Neural cell (in vitro differentiated cells): ENCODE measurements at regions not wholly inside any gene's neighbourhood (a gene's known extent, or its start where the extent isn't known, plus 50 kb on each side); places are given as distances from the start of the nearest gene placed in this dataset.

Source experiments
- H2AFZ ChIP-seq: fragments of 200-600, 300-800 bp; sonication (generic), shearing (Covaris generic); 2 replicates; pipeline ENCODE4 v1.6.0; 2014; ENCODE audit warnings: low read depth, mild to moderate bottlenecking, antibody characterized with exemption, low read length, moderate library complexity
- H3F3A ChIP-seq: fragments of 200-600 bp; shearing (Covaris generic); 2 replicates; pipeline ENCODE4 v1.6.1; 2016; ENCODE audit warnings: mild to moderate bottlenecking, moderate library complexity, mixed read lengths, antibody characterized with exemption, low read length; ENCODE audit not compliant: insufficient read depth, poor library complexity, severe bottlenecking
- H3K27ac ChIP-seq: fragments of 200-600, 300-800 bp; sonication (generic), shearing (Covaris generic); 2 replicates; pipeline ENCODE4 v1.5.1; 2014; ENCODE audit warnings: mild to moderate bottlenecking, low read length, moderate library complexity
- H3K27me3 ChIP-seq: fragments of 300-800, 200-600 bp; sonication (generic), shearing (Covaris generic); 2 replicates; pipeline ENCODE4 v1.6.0; 2014; ENCODE audit warnings: mild to moderate bottlenecking, low read depth, low read length, moderate library complexity; ENCODE audit not compliant: insufficient read depth
- H3K36me3 ChIP-seq: fragments of 300-800, 200-600 bp; sonication (generic), shearing (Covaris generic); 2 replicates; pipeline ENCODE4 v1.5.1; 2014; ENCODE audit warnings: mild to moderate bottlenecking, antibody characterized with exemption, low read length, moderate library complexity; ENCODE audit not compliant: insufficient read depth
- H3K4me2 ChIP-seq: fragments of 300-800, 200-600 bp; sonication (generic), shearing (Covaris generic); 2 replicates; pipeline ENCODE4 v1.6.0; 2014; ENCODE audit warnings: mild to moderate bottlenecking, low read length
- H3K4me3 ChIP-seq: fragments of 300-800, 200-600 bp; sonication (generic), shearing (Covaris generic); 2 replicates; pipeline ENCODE4 v1.5.1; 2014; ENCODE audit warnings: mild to moderate bottlenecking, low read length, moderate library complexity
- H3K79me2 ChIP-seq: fragments of 200-600 bp; shearing (Covaris generic); replicated peaks from 2 replicates; pipeline ENCODE4 v1.6.0; 2014; ENCODE audit warnings: mild to moderate bottlenecking, low read length, moderate library complexity; ENCODE audit not compliant: insufficient read depth
- H3K9ac ChIP-seq: fragments of 300-800, 200-600 bp; sonication (generic), shearing (Covaris generic); 2 replicates; pipeline ENCODE4 v1.6.1; 2016; ENCODE audit warnings: mild to moderate bottlenecking, low read length, mixed read lengths
- H3K9me2 ChIP-seq: fragments of 200-600 bp; shearing (Covaris generic); 2 replicates; pipeline ENCODE4 v1.6.1; 2016; ENCODE audit warnings: mild to moderate bottlenecking, low read length, mixed read lengths; ENCODE audit not compliant: insufficient read depth
- H3K9me3 ChIP-seq: fragments of 200-600, 300-800 bp; sonication (generic), shearing (Covaris generic); 2 replicates; pipeline ENCODE4 v1.6.1; 2016; ENCODE audit warnings: mild to moderate bottlenecking, mixed run types, low read length, moderate library complexity, mixed read lengths
- H4K20me1 ChIP-seq: fragments of 200-600 bp; shearing (Covaris generic); 2 replicates; pipeline ENCODE4 v1.6.1; 2016; ENCODE audit warnings: mild to moderate bottlenecking, mixed run types; ENCODE audit not compliant: insufficient read depth
- EP300 ChIP-seq: fragments of 450-650 bp; conservative IDR thresholded peaks from 2 replicates; pipeline ENCODE4 v1.6.1; 2014; ENCODE audit warnings: antibody characterized with exemption, mild to moderate bottlenecking, moderate library complexity; ENCODE audit not compliant: poor library complexity, severe bottlenecking
- EZH2 ChIP-seq: fragments of 200-600, 300-800 bp; shearing (Covaris generic), sonication (generic); IDR thresholded peaks from 2 replicates; pipeline ENCODE4 v1.6.1; 2014; ENCODE audit warnings: antibody characterized with exemption, low read length, borderline replicate concordance, mild to moderate bottlenecking; ENCODE audit not compliant: insufficient read depth, poor library complexity, severe bottlenecking
- MXI1 ChIP-seq: fragments of 450-650 bp; conservative IDR thresholded peaks from 2 replicates; pipeline ENCODE4 v1.6.1; 2014; ENCODE audit warnings: antibody characterized with exemption, mild to moderate bottlenecking; ENCODE audit not compliant: poor library complexity, severe bottlenecking
- POLR2AphosphoS5 ChIP-seq: IDR thresholded peaks from 2 replicates; pipeline ENCODE4 v1.6.1; 2012
- RAD21 ChIP-seq: fragments of 450-650 bp; conservative IDR thresholded peaks from 2 replicates; pipeline ENCODE4 v1.6.1; 2014; ENCODE audit warnings: antibody characterized with exemption, mild to moderate bottlenecking, moderate library complexity
- SMC3 ChIP-seq: fragments of 450-650 bp; conservative IDR thresholded peaks from 2 replicates; pipeline ENCODE4 v1.6.1; 2014; ENCODE audit warnings: antibody characterized with exemption, mild to moderate bottlenecking, moderate library complexity; ENCODE audit not compliant: poor library complexity
- TAF1 ChIP-seq: IDR thresholded peaks from 2 replicates; pipeline ENCODE4 v1.6.1; 2012; ENCODE audit warnings: low read depth
- TF ChIP-seq, protein P1 (sequence below): IDR thresholded peaks from 2 replicates; pipeline ENCODE4 v1.6.1; 2012; ENCODE audit warnings: borderline replicate concordance
- TF ChIP-seq, protein P2 (sequence below): fragments of 450-650 bp; IDR thresholded peaks from 2 replicates; pipeline ENCODE4 v1.5.1; 2014; ENCODE audit warnings: antibody characterized with exemption, mild to moderate bottlenecking, moderate library complexity; ENCODE audit not compliant: poor library complexity, severe bottlenecking

DNA sequence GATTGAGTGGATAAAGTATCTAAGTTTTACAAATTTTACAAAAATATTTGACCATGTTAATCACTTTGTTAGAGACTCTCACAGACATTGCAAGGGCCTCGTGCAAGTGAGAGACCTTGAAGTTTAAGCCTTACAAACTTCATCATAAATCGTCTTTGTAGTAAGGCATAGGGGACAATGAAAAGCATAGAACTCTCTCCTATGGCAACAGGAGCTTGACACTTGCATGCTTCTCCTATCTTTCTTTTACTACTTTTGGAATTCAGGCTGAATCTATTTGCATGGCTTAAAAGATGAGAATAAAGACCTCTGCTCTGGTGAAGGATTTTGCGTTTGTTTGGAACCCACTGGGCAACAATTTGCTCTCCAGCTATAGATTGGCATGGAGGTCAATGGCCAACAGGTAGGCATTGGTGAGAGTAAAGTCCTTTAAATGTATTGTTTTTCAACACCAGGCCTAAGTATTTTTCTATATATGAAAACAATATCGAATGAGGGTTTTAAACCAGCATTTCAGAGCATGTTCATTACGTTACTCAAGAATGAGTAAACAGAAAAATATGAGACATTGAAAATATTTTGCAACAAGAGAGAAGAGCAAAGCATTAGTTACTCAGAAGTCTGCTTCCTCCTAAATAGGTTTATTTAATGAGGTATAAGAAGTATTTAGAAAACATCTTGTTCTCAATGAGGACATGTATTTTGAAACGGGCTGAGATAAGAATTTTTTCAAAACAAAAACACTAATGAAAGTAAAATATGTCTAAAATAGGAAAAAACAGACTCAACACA, 192.2 kb downstream of the TGFB2 start:
- Histone ChIP-seq H2AFZ (no peak overlapping the region), H3K27ac (no peak overlapping the region), H3K9me3 (no peaks in the 10 kb centered on the region), H3F3A (no peaks in the 10 kb centered on the region), H3K27me3 (no peaks in the 10 kb centered on the region), H3K36me3 (no peaks in the 10 kb centered on the region), H3K4me2 (no peak overlapping the region), H3K9me2 (no peaks in the 10 kb centered on the region), H3K4me3 (no peak overlapping the region), H4K20me1 (no peaks in the 10 kb centered on the region), H3K9ac (no peak overlapping the region), H3K79me2 (no peaks in the 10 kb centered on the region)
- TF ChIP-seq MXI1 = no peak
- no peak for TF ChIP-seq POLR2AphosphoS5
- TF ChIP-seq, protein P1, sequence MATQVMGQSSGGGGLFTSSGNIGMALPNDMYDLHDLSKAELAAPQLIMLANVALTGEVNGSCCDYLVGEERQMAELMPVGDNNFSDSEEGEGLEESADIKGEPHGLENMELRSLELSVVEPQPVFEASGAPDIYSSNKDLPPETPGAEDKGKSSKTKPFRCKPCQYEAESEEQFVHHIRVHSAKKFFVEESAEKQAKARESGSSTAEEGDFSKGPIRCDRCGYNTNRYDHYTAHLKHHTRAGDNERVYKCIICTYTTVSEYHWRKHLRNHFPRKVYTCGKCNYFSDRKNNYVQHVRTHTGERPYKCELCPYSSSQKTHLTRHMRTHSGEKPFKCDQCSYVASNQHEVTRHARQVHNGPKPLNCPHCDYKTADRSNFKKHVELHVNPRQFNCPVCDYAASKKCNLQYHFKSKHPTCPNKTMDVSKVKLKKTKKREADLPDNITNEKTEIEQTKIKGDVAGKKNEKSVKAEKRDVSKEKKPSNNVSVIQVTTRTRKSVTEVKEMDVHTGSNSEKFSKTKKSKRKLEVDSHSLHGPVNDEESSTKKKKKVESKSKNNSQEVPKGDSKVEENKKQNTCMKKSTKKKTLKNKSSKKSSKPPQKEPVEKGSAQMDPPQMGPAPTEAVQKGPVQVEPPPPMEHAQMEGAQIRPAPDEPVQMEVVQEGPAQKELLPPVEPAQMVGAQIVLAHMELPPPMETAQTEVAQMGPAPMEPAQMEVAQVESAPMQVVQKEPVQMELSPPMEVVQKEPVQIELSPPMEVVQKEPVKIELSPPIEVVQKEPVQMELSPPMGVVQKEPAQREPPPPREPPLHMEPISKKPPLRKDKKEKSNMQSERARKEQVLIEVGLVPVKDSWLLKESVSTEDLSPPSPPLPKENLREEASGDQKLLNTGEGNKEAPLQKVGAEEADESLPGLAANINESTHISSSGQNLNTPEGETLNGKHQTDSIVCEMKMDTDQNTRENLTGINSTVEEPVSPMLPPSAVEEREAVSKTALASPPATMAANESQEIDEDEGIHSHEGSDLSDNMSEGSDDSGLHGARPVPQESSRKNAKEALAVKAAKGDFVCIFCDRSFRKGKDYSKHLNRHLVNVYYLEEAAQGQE = no peak
- TF ChIP-seq EZH2 = no peak
- TF ChIP-seq TAF1 = no peak
- TF ChIP-seq, protein P2, sequence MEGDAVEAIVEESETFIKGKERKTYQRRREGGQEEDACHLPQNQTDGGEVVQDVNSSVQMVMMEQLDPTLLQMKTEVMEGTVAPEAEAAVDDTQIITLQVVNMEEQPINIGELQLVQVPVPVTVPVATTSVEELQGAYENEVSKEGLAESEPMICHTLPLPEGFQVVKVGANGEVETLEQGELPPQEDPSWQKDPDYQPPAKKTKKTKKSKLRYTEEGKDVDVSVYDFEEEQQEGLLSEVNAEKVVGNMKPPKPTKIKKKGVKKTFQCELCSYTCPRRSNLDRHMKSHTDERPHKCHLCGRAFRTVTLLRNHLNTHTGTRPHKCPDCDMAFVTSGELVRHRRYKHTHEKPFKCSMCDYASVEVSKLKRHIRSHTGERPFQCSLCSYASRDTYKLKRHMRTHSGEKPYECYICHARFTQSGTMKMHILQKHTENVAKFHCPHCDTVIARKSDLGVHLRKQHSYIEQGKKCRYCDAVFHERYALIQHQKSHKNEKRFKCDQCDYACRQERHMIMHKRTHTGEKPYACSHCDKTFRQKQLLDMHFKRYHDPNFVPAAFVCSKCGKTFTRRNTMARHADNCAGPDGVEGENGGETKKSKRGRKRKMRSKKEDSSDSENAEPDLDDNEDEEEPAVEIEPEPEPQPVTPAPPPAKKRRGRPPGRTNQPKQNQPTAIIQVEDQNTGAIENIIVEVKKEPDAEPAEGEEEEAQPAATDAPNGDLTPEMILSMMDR = no peak
- no peak for TF ChIP-seq EP300
- TF ChIP-seq SMC3 = no peak
- no peak for TF ChIP-seq RAD21

DNA sequence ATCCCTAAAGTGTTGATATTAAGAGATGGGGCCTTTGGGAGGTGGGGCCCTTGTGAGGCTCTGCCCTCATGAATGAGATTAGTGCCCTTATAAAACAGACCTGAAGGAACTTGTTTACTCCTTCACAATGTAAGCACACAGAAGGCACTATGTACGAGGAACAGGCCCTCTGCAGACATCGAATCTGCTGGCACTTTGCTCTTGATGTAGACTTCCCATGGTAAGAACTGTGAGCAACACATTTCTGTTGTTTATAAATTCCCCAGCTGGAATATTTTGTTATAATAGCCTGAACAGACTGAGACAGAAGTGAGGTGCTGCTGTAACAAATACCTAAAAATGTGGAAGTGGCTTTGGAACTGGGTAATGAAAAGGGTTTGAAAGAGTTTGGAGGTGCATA, 193.2 kb downstream of the TGFB2 start:
- Histone ChIP-seq H2AFZ (no peak overlapping the region), H3K9me2 (no peaks in the 10 kb centered on the region), H3K9ac (no peak overlapping the region), H3K36me3 (no peaks in the 10 kb centered on the region), H3F3A (no peaks in the 10 kb centered on the region), H3K27me3 (no peaks in the 10 kb centered on the region), H3K4me3 (no peak overlapping the region), H3K4me2 (no peak overlapping the region), H3K79me2 (no peaks in the 10 kb centered on the region), H3K27ac (no peak overlapping the region), H3K9me3 (no peaks in the 10 kb centered on the region), H4K20me1 (no peaks in the 10 kb centered on the region)
- TF ChIP-seq, protein P2 = no peak
- TF ChIP-seq EP300 (no peak), EZH2 (no peak), TAF1 (no peak), MXI1 (no peak), RAD21 (no peak), POLR2AphosphoS5 (no peak)
